Osteocyte (in vitro differentiated cells): ENCODE measurements at regions not wholly inside any gene's neighbourhood (a gene's known extent, or its start where the extent isn't known, plus 50 kb on each side); places are given as distances from the start of the nearest gene placed in this dataset.

ENCODE experiments used
- DNase-seq: peaks from one replicate; pipeline ENCODE4 v3.0.0; 2021; ENCODE audit warnings: mixed read lengths; ENCODE audit not compliant: unreplicated experiment; ENCODE audit errors: extremely low spot score
- H3K27ac Mint-ChIP-seq: one replicate; pipeline ENCODE4 v1.8.0; 2021; ENCODE audit warnings: mild to moderate bottlenecking, mixed read lengths; ENCODE audit not compliant: unreplicated experiment
- H3K27me3 Mint-ChIP-seq: one replicate; pipeline ENCODE4 v1.8.0; 2021; ENCODE audit warnings: mixed read lengths; ENCODE audit not compliant: unreplicated experiment
- H3K36me3 Mint-ChIP-seq: one replicate; pipeline ENCODE4 v1.8.0; 2021; ENCODE audit warnings: mixed read lengths; ENCODE audit not compliant: unreplicated experiment
- H3K4me1 Mint-ChIP-seq: one replicate; pipeline ENCODE4 v1.8.0; 2021; ENCODE audit warnings: mixed read lengths; ENCODE audit not compliant: unreplicated experiment
- H3K4me3 Mint-ChIP-seq: one replicate; pipeline ENCODE4 v1.8.0; 2021; ENCODE audit warnings: mild to moderate bottlenecking, moderate library complexity, mixed read lengths; ENCODE audit not compliant: unreplicated experiment
- H3K9me3 Mint-ChIP-seq: one replicate; pipeline ENCODE4 v1.8.0; 2021; ENCODE audit warnings: mixed read lengths; ENCODE audit not compliant: unreplicated experiment
- CTCF ChIP-seq: fragments of 200-600 bp; sonication (generic); IDR thresholded peaks from 2 replicates; pipeline ENCODE4 v1.5.0; 2021; ENCODE audit warnings: antibody characterized with exemption, mild to moderate bottlenecking, moderate library complexity

- H3K27me3 Mint-ChIP-seq: no peaks in the 10 kb centered on the region
- no peak for DNase-seq
- H3K4me1 Mint-ChIP-seq: peaks cover 11% of the 10 kb centered on the region
- TF ChIP-seq CTCF: no peak
- no peak overlapping the region for H3K27ac Mint-ChIP-seq
- peaks cover 6% of the 10 kb centered on the region for H3K36me3 Mint-ChIP-seq
- H3K9me3 Mint-ChIP-seq: peaks cover 12% of the 10 kb centered on the region
- H3K4me3 Mint-ChIP-seq: no peak overlapping the region
Observed at GRCh38 chr20:52056203-52057062, 135.1 kb downstream of the ZFP64 start.

GRCh38 chr20:52054123-52054522, 137.5 kb downstream of the ZFP64 start:
- H3K4me1 Mint-ChIP-seq: peaks cover 17% of the 10 kb centered on the region
- TF ChIP-seq CTCF: no peak
- H3K36me3 Mint-ChIP-seq: peaks cover 6% of the 10 kb centered on the region
- DNase-seq: no peak
- H3K27ac Mint-ChIP-seq: no peak overlapping the region
- peaks cover 12% of the 10 kb centered on the region for H3K9me3 Mint-ChIP-seq
- no peaks in the 10 kb centered on the region for H3K27me3 Mint-ChIP-seq
- no peak overlapping the region for H3K4me3 Mint-ChIP-seq

GRCh38 chr20:52049001-52049731, 142.4 kb downstream of the ZFP64 start:
- no peak for TF ChIP-seq CTCF
- Mint-ChIP-seq H3K9me3 (no peaks in the 10 kb centered on the region), H3K36me3 (no peaks in the 10 kb centered on the region), H3K27me3 (no peaks in the 10 kb centered on the region), H3K4me3 (peak overlapping the region; percentile 38), H3K27ac (peak overlapping the region; percentile 92), H3K4me1 (peaks cover 38% of the 10 kb centered on the region)
- DNase-seq: no peak

GRCh38 chr20:52047811-52048764, 143.5 kb downstream of the ZFP64 start:
- H3K27me3 Mint-ChIP-seq: no peaks in the 10 kb centered on the region
- peak overlapping the region; percentile 92 for H3K27ac Mint-ChIP-seq
- H3K4me1 Mint-ChIP-seq: peaks cover 39% of the 10 kb centered on the region
- H3K9me3 Mint-ChIP-seq: no peaks in the 10 kb centered on the region
- H3K4me3 Mint-ChIP-seq: peak overlapping the region; percentile 2
- DNase-seq: no peak
- no peaks in the 10 kb centered on the region for H3K36me3 Mint-ChIP-seq
- no peak for TF ChIP-seq CTCF
